Activated CD4-positive, alpha-beta T cell treated with anti-CD3 and anti-CD28 coated beads, Interleukin-2, amount 50 U/mL, for 48 hours (primary cell): ENCODE measurements at regions not wholly inside any gene's neighbourhood (a gene's known extent, or its start where the extent isn't known, plus 50 kb on each side); places are given as distances from the start of the nearest gene placed in this dataset.
A peak's percentile ranks its signal among the peaks of the same experiment; 100 is the strongest.

Experiments
- DNase-seq, 2 experiments: peaks; one replicate each; pipeline ENCODE4 v3.0.0-alpha.2; 2020

- peak; percentile 25 to 41 for DNase-seq
Observed at GRCh38 chr16:5490499-5490898, 392.9 kb upstream of the EEF2KMT start.

GRCh38 chr16:5488581-5488980, 391.0 kb upstream of the EEF2KMT start:
- DNase-seq, result no peak

DNA sequence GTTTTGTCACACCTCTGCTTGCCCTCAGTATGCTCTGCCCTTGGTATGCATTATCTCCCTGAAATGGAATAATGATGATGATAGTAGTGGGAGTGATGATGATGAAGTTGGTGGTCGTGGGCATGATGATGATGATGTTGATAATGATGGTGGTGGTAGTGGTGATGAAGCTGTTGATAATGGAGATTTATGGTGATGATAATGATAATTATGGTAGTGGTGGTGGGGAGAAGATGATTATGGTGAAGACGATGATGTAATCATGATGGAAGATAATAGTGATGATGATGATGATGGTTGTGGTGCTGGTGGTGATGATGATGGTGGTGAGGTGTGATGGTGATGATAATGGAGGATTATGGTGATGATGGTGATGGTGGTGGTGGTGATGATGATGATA, 390.1 kb upstream of the EEF2KMT start:
- DNase-seq, result no peak

DNA sequence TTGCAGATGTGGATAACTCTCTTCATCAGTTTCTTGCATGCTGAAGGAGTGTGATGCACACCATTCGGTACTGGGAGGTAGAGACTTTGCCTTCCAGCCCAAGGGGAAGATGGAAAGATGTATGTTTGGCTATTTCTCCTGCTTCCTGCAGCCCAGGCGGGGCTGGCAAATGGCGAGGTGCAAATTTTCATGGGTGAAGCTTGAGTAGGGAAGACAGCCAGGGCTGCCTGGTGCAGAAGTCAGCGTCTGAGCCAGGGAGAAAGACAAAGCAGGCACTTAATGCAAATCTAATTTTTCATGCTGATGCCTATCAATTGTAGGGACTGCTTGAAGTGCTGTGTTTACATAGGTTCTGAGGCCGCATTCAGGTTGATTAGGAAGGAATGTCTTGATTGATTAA, 384.7 kb upstream of the EEF2KMT start:
- no peak for DNase-seq

- DNase-seq, result no peak
Observed at GRCh38 chr16:5480431-5481195, 383.0 kb upstream of the EEF2KMT start.

DNA sequence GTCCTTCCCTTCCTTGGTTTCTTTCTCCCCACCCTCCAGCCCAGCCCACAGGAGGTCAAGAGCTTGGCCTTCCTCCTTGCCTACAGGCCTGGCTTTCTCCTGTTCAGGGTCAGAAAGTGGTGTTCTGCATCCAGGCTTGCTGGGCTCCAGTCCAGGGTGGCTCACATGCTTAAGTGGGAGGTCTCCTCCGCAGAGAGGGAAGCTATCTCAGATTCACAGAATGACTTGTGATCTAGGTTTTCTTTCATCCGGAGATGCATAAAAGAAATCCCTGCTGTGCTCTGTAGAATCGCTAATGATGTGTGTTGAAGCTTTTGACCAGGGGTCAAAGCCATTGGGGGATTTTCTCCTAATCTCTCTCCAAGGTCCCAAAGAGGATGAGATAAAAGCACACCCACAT, 382.3 kb upstream of the EEF2KMT start:
- no peak for DNase-seq

GRCh38 chr16:5478036-5478435, 380.4 kb upstream of the EEF2KMT start:
- DNase-seq, result no peak

GRCh38 chr16:5477251-5477650, 379.7 kb upstream of the EEF2KMT start:
- no peak for DNase-seq

- DNase-seq, result no peak
Observed at GRCh38 chr16:5472552-5472951, 375.0 kb upstream of the EEF2KMT start.

GRCh38 chr16:5468488-5468887, 370.9 kb upstream of the EEF2KMT start:
- DNase-seq, result no peak

- no peak for DNase-seq
Observed at GRCh38 chr16:5467552-5467951, 370.0 kb upstream of the EEF2KMT start.

GRCh38 chr16:5466551-5466950, 369.0 kb upstream of the EEF2KMT start:
- no peak for DNase-seq

DNA sequence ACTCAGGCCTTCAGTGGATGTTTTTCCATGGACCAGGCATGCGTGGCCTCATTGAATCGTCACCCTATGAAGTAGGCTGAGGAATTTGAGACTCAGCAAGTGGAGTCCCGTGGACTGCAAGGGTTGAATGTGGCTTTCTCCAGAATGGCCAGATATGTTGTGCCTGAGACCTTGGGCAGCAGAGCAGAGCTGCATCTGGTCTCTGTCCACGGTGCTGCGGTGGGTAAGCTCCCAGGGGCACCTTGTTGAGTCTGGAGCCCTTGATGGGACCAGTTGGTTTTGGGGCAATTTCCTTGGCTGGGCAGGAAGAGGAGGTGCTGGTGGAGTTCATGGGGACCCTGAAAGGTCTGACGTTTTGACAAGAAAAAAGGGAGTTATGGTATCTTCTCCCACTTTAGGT, 368.1 kb upstream of the EEF2KMT start:
- no peak for DNase-seq

- DNase-seq, result no peak
Observed at GRCh38 chr16:5463820-5464219, 366.2 kb upstream of the EEF2KMT start.

DNA sequence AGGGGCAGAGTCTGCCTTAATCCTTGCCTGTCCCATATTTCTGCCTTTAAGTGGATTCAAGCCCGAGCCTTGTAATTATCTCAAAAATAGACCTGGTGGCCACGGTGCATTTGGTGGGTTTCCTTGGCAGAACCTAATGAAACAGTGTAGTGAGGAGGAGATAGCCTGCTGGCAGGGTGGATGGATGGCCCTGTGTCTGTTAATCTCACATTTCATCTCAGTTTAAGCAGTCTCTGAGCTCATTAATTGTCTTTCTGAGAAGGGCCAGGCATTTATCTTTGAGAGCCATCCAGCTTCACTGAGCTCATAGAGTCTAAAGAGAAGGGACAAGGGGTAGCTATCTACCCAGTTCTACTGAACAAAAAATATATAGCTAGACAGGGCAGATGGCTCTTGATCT, 364.0 kb upstream of the EEF2KMT start:
- no peak for DNase-seq

GRCh38 chr16:5461141-5461540, 363.5 kb upstream of the EEF2KMT start:
- no peak for DNase-seq

GRCh38 chr16:5460701-5461100, 363.1 kb upstream of the EEF2KMT start:
- no peak for DNase-seq

DNA sequence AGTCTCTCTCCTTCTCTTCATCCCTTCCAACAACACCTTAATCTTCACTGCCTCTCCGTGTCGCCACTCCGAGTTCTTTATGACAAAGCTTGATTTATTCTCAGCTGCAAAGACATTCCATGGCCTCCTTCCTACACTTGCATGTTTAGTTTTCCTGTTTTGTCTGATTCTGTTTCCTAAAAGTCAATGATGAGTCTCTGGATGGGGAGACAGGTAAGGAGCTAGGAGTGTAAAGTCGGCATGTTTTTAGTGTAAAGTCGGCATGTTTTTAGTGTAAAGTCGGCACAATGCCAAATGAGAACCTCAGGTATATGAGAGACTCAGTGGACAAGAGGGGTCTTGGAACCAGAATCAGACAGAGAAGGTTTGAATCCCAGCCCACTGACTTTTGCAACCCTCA, 362.3 kb upstream of the EEF2KMT start:
- no peak for DNase-seq

- DNase-seq, result no peak
Observed at GRCh38 chr16:5455110-5455509, 357.5 kb upstream of the EEF2KMT start.

DNA sequence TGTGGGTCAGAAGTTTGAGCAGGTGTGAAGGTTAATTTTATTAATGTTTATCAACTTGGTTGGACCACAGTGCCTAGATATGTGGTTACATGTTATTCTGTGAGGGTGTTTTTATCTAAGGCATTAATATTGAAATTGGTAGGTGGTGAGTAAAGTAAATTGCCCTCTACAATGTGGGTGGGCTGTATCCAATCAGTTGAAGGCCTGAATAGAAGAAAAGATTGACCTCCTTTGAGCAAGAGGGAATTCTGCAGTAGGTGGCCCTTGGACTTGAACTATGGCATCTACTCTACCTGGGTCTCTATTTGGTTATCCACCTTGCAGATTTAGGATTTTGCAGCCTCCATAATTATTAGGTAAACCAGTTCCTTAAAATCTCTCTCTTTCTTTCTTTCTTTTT, 356.8 kb upstream of the EEF2KMT start:
- DNase-seq, result no peak

DNA sequence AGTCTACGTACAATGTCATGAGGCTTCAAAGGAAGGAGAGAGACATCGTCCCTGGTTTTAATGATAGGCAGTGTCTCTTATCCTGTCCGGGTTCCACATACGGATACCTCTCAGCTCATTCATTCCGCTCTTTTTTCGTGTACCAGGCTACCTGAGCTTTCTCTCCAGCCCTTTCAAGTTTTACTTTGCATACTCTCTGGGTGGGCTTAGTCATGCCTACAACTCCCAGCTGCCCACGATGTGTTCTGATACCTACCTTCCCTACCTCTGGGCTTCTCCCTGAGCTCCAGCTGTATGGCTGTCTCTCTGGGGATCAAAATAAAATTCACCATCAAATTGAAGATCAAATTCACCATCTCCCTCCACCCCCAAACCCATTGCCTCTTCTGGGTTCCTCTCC, 354.0 kb upstream of the EEF2KMT start:
- no peak for DNase-seq

GRCh38 chr16:5450409-5451104, 353.0 kb upstream of the EEF2KMT start:
- no peak for DNase-seq

DNA sequence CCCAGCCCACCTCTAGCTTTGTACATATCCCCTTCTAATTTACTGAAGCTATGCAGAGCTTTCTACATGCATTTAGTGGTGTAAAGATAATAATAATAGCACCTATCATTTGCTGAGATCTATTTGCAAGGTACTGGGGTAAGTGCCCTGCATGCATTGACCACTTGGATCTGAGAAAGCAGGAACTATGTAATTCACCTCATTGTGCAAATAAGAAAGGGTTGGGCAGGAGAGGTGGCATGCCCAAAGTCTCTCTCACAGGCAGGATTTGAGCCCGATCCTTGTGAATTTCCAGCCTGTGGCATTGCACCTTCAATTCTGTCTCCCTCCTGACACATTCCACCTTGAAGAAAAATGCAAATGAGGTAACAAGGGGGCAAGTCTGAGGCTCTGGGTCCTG, 352.3 kb upstream of the EEF2KMT start:
- no peak for DNase-seq

DNA sequence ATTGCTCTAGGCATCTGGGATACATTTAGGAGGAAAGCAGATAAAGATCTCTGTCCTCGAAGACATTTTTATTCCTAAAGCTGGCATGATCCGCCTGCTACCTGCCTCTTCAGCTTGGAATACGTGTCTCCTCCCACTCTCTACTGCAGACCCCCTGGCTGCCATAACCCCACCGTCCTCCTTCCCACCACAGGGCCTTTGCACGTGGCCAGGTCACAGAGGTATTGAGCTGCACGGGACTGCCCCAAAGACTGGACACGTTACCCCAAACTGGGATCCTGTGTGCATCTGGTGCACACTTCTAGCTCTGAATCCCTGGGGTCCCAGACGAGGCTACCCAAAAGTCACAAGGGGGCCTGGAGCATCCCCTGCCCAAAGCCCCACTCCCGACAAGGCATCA, 351.2 kb upstream of the EEF2KMT start:
- DNase-seq, result no peak

- no peak for DNase-seq
Observed at GRCh38 chr16:5447734-5448133, 350.1 kb upstream of the EEF2KMT start.
